ENCODE measurements at regions not wholly inside any gene's neighbourhood (a gene's known extent, or its start where the extent isn't known, plus 50 kb on each side); places are given as distances from the start of the nearest gene placed in this dataset.

DNA sequence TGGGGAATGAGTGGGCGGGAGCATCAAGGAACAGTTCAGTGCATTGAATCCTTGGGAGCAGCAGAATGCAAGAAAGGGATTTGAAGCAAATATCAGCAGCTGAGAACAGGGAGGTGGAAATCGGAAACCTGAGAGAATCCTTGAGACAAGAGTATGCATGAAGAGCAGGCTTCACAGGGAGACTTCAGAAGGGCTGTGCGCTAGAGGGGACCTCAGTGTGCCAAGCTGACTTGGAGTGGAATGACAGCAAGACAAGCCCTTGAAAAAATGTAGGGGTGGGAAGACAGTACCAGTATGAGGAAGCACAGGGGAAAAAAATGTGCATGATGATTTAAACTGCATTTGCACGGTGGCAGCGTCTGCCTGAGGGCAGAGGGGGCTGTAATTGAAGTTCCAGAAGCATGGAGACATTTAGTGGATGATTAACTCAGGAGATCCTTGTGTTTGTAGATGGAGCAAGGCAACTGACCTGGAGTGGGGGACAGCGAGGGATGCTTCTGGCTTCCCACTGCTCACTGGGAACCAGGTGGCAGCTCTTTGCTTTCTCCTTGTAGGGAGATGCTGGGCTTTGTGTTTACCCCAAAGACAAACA lies 204.9 kb upstream of the PLET1 start:
- DNase-seq (ENCODE audit: low read depth), result no peak

- no peak for DNase-seq (ENCODE audit: low read depth)
Observed at GRCh38 chr11:112467721-112468120, 207.1 kb upstream of the PLET1 start.

- no peak for DNase-seq (ENCODE audit: low read depth)
Observed at GRCh38 chr11:112469376-112469775, 208.7 kb upstream of the PLET1 start.

- no peak for DNase-seq (ENCODE audit: low read depth)
Observed at GRCh38 chr11:112470355-112470754, 209.7 kb upstream of the PLET1 start.

- DNase-seq (ENCODE audit: low read depth), result no peak
Observed at GRCh38 chr11:112471731-112472130, 211.1 kb upstream of the PLET1 start.

DNA sequence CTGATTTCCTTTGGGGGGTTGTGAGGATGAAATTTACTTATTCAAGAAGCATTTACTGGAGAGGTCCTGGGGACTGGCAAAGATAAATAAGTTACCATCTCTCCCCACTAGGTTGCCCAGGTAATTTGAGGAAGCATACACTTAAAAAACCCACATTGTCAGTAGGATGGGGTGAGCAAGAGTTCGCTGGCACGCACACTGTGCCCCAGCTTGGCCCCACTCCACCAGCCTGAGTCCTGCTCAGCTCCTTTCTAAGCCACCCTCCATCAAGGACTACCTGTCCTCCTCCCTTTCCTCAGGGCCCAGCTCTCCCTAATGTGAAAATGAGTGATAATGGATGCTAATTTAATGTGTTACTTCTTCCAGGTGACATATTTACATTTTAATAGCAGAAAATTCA lies 216.5 kb upstream of the PLET1 start:
- no peak for DNase-seq (ENCODE audit: low read depth)

- DNase-seq (ENCODE audit: low read depth), result no peak
Observed at GRCh38 chr11:112477581-112478317, 217.1 kb upstream of the PLET1 start.

- DNase-seq (ENCODE audit: low read depth), result no peak
Observed at GRCh38 chr11:112478806-112479205, 218.1 kb upstream of the PLET1 start.

- DNase-seq (ENCODE audit: low read depth), result no peak
Observed at GRCh38 chr11:112481431-112481830, 220.8 kb upstream of the PLET1 start.

- DNase-seq (ENCODE audit: low read depth), result no peak
Observed at GRCh38 chr11:112481893-112482292, 221.2 kb upstream of the PLET1 start.

- no peak for DNase-seq (ENCODE audit: low read depth)
Observed at GRCh38 chr11:112485280-112485679, 224.6 kb upstream of the PLET1 start.

GRCh38 chr11:112497826-112498225 lies 237.2 kb upstream of the PLET1 start:
- DNase-seq (ENCODE audit: low read depth), result no peak

- no peak for DNase-seq (ENCODE audit: low read depth)
Observed at GRCh38 chr11:112498701-112499100, 238.0 kb upstream of the PLET1 start.

DNA sequence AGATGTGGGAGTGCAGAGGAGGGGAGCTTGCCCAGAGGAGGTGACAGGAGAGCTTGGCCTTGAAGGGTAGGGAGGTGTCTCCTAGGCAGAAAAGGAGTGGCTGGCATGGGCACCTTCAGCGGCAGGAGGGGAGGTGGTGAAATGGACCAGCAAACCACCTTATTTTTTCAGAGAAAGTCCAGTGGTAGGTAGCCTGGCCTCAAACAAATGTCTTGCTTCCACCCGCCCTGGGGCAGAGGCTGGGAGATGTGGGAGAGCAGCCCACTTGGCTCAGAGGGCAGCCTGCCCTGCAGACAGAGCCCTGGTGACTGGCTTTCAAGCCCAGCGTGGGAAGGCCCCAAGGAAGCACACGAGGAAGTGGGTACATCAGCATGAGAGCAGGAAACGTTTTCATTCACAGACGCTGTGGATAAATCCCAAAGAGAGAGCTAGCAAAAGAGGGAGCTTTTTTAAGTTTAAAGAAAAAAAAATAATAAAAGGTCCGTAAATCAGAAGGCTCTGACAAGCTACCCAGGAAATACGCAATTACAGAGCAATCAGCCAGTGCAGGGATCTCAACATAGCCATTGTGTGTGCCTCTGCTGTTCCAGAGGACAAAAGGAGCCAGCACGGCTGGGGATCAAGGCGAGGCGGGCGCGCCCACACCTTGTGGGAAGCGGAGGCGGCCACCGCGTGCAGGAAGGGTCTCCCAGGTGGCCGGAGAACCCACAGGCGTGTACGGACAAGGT lies 238.7 kb upstream of the PLET1 start:
- DNase-seq (ENCODE audit: low read depth), result no peak

GRCh38 chr11:112499881-112500204 lies 239.2 kb upstream of the PLET1 start:
- no peak for DNase-seq (ENCODE audit: low read depth)

GRCh38 chr11:112503410-112503809 lies 242.8 kb upstream of the PLET1 start:
- DNase-seq (ENCODE audit: low read depth), result no peak

DNA sequence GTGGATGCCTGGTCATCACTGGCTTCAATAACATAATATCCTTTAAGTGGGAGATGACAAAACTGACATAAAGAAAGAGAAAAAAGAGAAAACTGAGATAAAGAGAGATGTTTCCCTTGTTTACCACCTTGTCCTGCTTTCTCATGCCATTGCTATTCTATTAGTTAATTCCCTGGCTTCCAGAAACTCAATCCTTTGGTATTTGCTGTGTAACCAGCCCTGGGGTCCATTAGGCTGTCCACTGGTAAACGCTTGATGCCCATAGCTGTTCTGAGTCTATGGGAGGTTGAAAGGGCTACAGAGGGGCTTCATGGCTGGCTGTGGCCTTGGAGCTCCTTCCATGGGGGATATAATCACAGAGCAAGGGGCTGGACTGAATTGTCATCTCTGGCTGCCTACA lies 243.4 kb upstream of the PLET1 start:
- DNase-seq (ENCODE audit: low read depth), result no peak

DNA sequence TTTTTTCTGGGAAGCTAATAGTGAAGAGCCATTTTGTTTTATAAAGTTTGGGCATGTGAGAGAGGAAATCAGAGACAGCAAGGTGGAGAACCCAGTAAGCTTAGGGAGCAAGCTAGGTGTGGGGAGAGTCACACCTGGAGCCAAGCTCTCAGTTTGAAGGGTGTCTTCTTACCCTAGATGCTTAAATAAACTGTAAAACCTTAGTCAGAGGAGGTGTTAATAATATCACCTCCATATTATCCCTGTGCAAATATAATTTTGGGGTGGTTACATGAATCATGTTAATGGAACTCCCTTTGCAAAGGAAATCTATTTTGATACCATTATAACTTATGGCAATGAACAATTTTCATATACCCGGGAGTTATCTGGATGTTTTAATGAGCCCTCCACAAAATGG lies 246.2 kb upstream of the PLET1 start:
- no peak for DNase-seq (ENCODE audit: low read depth)

GRCh38 chr11:112507281-112507680 lies 246.6 kb upstream of the PLET1 start:
- DNase-seq (ENCODE audit: low read depth), result no peak

- DNase-seq (ENCODE audit: low read depth), result no peak
Observed at GRCh38 chr11:112508750-112509149, 248.1 kb upstream of the PLET1 start.

GRCh38 chr11:112509300-112509699 lies 248.6 kb upstream of the PLET1 start:
- no peak for DNase-seq (ENCODE audit: low read depth)

DNA sequence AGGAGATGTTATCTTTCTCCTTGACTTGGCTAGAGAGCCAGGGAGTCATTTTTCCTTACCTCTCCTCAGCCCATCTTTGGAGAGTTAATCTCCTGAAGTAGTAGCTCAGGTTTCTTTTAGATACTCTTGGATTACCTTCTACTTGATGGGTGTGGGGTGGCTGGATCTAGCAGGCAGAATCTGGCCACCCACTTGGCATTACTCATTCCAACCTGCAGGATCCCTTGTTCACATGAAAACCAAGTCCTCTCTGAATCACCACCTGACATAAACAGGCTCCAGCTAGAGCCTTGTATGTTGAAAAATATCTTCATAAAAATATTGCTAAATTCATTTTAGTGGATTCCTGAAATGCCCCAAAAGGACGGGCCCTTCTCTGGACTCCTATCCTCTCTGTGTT lies 250.6 kb upstream of the PLET1 start:
- no peak for DNase-seq (ENCODE audit: low read depth)

DNA sequence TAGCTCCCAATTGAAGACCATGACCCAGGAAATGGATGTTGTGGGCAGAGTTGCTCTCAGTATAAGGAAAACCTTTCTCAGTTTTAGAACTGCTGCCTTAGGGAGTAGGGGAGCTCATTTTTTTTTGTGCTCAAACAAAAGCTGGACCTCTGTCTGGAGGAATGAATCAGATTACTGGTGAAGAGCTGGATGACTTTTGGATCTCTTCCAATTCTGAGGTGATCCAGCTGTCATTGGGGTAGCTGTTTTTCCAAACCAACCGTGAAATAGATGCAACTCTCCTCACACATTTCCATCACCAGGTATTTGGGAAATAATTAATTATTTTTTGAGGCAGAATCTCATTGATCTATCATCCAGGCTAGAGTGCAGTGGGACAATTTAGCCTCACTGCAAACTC lies 251.3 kb upstream of the PLET1 start:
- DNase-seq (ENCODE audit: low read depth), result no peak

GRCh38 chr11:112513417-112513816 lies 252.8 kb upstream of the PLET1 start:
- DNase-seq (ENCODE audit: low read depth), result no peak

Data from non-pigmented ciliary epithelial cell (primary cell).